ES-I3 (cell line): ENCODE measurements at regions not wholly inside any gene's neighbourhood (a gene's known extent, or its start where the extent isn't known, plus 50 kb on each side); places are given as distances from the start of the nearest gene placed in this dataset.
"Not testable (repeated sequence)": the region's sequence is repeated elsewhere in the genome, so short reads cannot be mapped to it uniquely, and the experiment has no call there.

Source experiments
- H3K36me3 ChIP-seq: 2 replicates; pipeline ENCODE4 v1.6.1; 2013; ENCODE audit warnings: mild to moderate bottlenecking, low read length, control low read depth, moderate library complexity; ENCODE audit not compliant: insufficient read depth
- H3K4me1 ChIP-seq: 2 replicates; pipeline ENCODE4 v1.6.1; 2013; ENCODE audit warnings: mild to moderate bottlenecking, control low read depth, low read length; ENCODE audit not compliant: insufficient read depth
- H3K9ac ChIP-seq: 2 replicates; pipeline ENCODE4 v1.6.1; 2013; ENCODE audit warnings: low read depth, mild to moderate bottlenecking, low read length, moderate library complexity
- H3K9me3 ChIP-seq: 2 replicates; pipeline ENCODE4 v1.6.1; 2013; ENCODE audit warnings: mild to moderate bottlenecking, low read length, moderate library complexity; ENCODE audit not compliant: control insufficient read depth, insufficient read depth

DNA sequence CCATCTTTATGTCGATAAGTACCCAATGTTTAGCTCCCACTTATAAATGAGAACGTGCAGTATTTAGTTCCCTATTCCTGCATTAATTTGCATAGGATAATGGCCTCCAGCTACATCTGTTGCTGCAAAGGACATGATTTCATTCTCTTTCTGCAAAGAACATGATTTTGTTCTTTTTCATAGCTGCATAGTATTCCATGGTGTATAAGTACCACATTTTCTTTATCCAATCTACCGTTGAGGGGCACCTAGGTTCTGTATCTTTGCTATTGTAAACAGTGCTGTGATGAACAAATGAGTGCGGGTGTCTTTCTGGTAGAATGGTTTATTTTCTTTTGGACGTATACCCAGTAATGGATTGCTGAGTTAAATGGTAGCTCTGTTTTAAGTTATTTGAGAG, 63.0 kb downstream of the HLX start:
- Histone ChIP-seq H3K9me3 (no peaks in the 10 kb centered on the region), H3K36me3 (no peaks in the 10 kb centered on the region), H3K4me1 (no peaks in the 10 kb centered on the region), H3K9ac (no peak overlapping the region)

- not testable (repeated sequence) for H3K9ac ChIP-seq, H3K4me1 ChIP-seq, H3K36me3 ChIP-seq, H3K9me3 ChIP-seq
Observed at GRCh38 chr1:220942914-220943313, 63.7 kb downstream of the HLX start.

DNA sequence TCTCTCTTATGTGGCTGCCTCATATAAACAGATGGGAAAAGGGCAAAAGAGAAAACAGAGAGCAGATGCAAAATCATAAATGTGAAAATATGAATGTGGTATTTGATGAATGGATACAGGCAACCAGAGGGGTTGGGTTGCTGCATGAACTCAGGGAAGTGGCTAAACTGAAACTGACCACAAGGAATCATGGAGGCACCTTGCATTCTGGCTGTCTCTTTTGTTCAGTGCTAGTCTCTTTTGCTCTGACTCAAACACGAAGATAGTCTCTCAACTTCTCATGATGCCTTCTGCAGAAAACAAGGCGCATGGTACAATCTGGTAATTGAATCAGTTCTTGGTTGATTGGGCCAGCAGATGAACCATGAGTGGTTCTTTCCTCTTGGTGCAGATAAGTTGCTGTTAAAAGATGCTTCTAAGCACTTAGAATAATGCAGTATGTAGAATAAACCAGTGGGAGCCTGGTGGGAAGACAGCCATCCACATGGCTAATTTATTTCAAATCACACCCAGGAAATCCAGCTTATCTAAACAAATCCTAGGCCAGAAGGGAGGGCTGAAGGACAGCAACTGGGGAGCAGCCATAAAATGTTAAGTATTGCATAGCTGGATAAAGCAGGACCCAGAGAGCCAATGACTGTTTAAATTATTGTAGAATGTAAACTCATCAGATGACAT, 64.2 kb downstream of the HLX start:
- Histone ChIP-seq H3K4me1 (no peaks in the 10 kb centered on the region), H3K9me3 (no peaks in the 10 kb centered on the region), H3K9ac (no peak overlapping the region), H3K36me3 (no peaks in the 10 kb centered on the region)

- no peaks in the 10 kb centered on the region for H3K4me1 ChIP-seq
- H3K9me3 ChIP-seq: no peaks in the 10 kb centered on the region; the same call in 1 of the 2 replicates
- H3K9ac ChIP-seq: no peak overlapping the region
- H3K36me3 ChIP-seq: no peaks in the 10 kb centered on the region
Observed at GRCh38 chr1:220950576-220950975, 71.3 kb downstream of the HLX start.

GRCh38 chr1:220952961-220953643, 73.9 kb downstream of the HLX start:
- Histone ChIP-seq H3K36me3 (no peaks in the 10 kb centered on the region), H3K9ac (no peak overlapping the region), H3K4me1 (no peaks in the 10 kb centered on the region), H3K9me3 (no peaks in the 10 kb centered on the region; the same call in 1 of the 2 replicates)

GRCh38 chr1:220954321-220955075, 75.3 kb downstream of the HLX start:
- Histone ChIP-seq H3K9ac (no peak overlapping the region), H3K4me1 (no peaks in the 10 kb centered on the region), H3K9me3 (no peaks in the 10 kb centered on the region; the same call in 1 of the 2 replicates), H3K36me3 (no peaks in the 10 kb centered on the region)

- H3K36me3 ChIP-seq: no peaks in the 10 kb centered on the region
- no peaks in the 10 kb centered on the region for H3K4me1 ChIP-seq
Observed at GRCh38 chr1:220955116-220955515, 75.9 kb downstream of the HLX start.

GRCh38 chr1:220956501-220957232, 77.4 kb downstream of the HLX start:
- Histone ChIP-seq H3K36me3 (no peaks in the 10 kb centered on the region), H3K9ac (no peak overlapping the region), H3K9me3 (no peaks in the 10 kb centered on the region), H3K4me1 (no peaks in the 10 kb centered on the region)

More at GRCh38 chr1:220955116-220955515, 75.9 kb downstream of the HLX start:
- no peaks in the 10 kb centered on the region; the same call in 1 of the 2 replicates for H3K9me3 ChIP-seq
- no peak overlapping the region for H3K9ac ChIP-seq

DNA sequence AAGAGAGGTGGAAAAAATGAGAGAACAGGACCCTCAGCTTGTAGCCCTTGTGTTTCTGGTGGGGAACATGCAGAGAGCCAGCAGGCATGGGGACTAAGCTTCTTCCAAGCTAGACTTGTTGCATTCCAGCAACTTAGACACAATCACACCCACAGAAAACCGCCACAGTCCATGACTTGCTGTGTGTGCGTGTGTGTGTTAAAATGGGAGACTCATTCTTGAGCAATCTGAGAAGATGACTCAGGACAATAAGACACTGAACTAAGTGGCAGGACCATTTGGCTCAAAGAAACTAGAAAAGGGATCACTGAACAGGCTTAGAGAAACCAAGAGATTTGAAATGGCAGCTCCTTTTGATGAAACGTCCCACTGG, 78.0 kb downstream of the HLX start:
- H3K36me3 ChIP-seq: no peaks in the 10 kb centered on the region
- no peaks in the 10 kb centered on the region for H3K4me1 ChIP-seq
- H3K9ac ChIP-seq: no peak overlapping the region
- H3K9me3 ChIP-seq: no peaks in the 10 kb centered on the region

GRCh38 chr1:220958234-220958633, 79.0 kb downstream of the HLX start:
- H3K36me3 ChIP-seq: no peaks in the 10 kb centered on the region
- no peak overlapping the region for H3K9ac ChIP-seq
- no peaks in the 10 kb centered on the region for H3K9me3 ChIP-seq
- no peaks in the 10 kb centered on the region for H3K4me1 ChIP-seq

GRCh38 chr1:220962031-220962751, 82.9 kb downstream of the HLX start:
- H3K9ac ChIP-seq: no peak overlapping the region
- H3K36me3 ChIP-seq: no peaks in the 10 kb centered on the region
- no peaks in the 10 kb centered on the region for H3K4me1 ChIP-seq
- H3K9me3 ChIP-seq: no peaks in the 10 kb centered on the region

DNA sequence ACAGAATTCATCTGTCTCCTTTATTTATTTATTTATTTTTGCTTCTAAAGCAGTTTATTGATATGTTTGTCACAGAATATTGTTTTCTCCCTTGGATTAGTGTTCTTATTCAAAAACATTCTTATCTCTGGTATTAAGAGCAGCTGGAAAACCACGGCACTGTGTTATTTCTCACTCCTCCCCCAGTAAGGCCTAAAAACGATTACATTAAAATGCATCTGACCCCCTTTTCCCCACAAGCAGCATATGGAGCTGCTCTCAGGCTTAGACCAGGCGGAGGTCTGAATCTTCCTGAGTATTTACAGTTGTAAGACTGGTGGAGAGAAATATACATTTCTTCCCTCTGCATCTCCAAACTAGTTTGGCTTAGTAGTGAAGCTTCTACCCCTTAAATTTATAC, 86.8 kb downstream of the HLX start:
- peaks cover 3% of the 10 kb centered on the region; the same call in 1 of the 2 replicates for H3K9me3 ChIP-seq
- H3K9ac ChIP-seq: no peak overlapping the region
- H3K4me1 ChIP-seq: no peaks in the 10 kb centered on the region
- H3K36me3 ChIP-seq: no peaks in the 10 kb centered on the region

DNA sequence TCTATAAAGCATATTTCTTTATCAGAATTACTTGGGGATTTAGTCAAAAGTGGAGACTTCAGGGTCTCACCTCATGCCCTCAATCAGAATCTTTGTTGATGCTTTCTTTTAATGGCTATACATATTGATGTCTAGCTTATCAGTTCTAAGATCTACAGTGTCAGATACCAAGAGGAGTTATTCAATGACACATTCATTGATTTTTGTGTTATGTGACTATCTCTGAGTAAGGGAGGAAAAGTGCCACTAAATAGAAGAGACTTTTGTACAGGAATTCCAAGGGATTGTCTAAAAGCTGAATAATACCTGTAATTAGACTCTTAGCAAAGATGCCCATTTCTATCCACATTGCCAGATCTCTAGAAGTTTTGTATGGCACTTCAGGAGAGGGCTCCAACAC, 87.2 kb downstream of the HLX start:
- H3K9me3 ChIP-seq: peaks cover 3% of the 10 kb centered on the region; the same call in 1 of the 2 replicates
- no peaks in the 10 kb centered on the region for H3K4me1 ChIP-seq
- H3K36me3 ChIP-seq: no peaks in the 10 kb centered on the region
- H3K9ac ChIP-seq: no peak overlapping the region
